BE2C (cell line): ENCODE measurements at regions not wholly inside any gene's neighbourhood (a gene's known extent, or its start where the extent isn't known, plus 50 kb on each side); places are given as distances from the start of the nearest gene placed in this dataset.
"Not testable (repeated sequence)": the region's sequence is repeated elsewhere in the genome, so short reads cannot be mapped to it uniquely, and the experiment has no call there.

Experiments
- DNase-seq: peaks from one replicate; pipeline ENCODE4 v3.0.0-alpha.2; 2020
- H3K27me3 ChIP-seq: fragments of 250-450 bp; sonication (Bioruptor Pico); 2 replicates; pipeline ENCODE4 v1.5.1; 2020; ENCODE audit warnings: mild to moderate bottlenecking
- H3K36me3 ChIP-seq: fragments of 250-450 bp; sonication (Bioruptor Pico); 2 replicates; pipeline ENCODE4 v1.5.1; 2020; ENCODE audit warnings: mild to moderate bottlenecking
- H3K4me1 ChIP-seq: fragments of 250-450 bp; sonication (Bioruptor Pico); 2 replicates; pipeline ENCODE4 v1.5.1; 2020
- H3K4me3 ChIP-seq: 2 replicates; pipeline ENCODE4 v1.5.1; 2011; ENCODE audit warnings: low read depth, low read length
- H3K9me3 ChIP-seq: fragments of 250-450 bp; sonication (Bioruptor Pico); 2 replicates; pipeline ENCODE4 v1.5.1; 2020
- CTCF ChIP-seq: IDR thresholded peaks from 2 replicates; pipeline ENCODE4 v1.5.1; 2012; ENCODE audit warnings: mild to moderate bottlenecking, low read depth, low read length

- no peak for TF ChIP-seq CTCF
- no peak for DNase-seq
- H3K4me3 ChIP-seq, result no peak overlapping the region
- no peaks in the 10 kb centered on the region for H3K9me3 ChIP-seq
- no peaks in the 10 kb centered on the region for H3K36me3 ChIP-seq
- H3K27me3 ChIP-seq, result no peaks in the 10 kb centered on the region
- H3K4me1 ChIP-seq, result no peaks in the 10 kb centered on the region
Measured at GRCh38 chr15:96869790-96870189, 539.3 kb downstream of the NR2F2 start.

- H3K4me1 ChIP-seq, result no peaks in the 10 kb centered on the region
- no peaks in the 10 kb centered on the region for H3K27me3 ChIP-seq
- H3K9me3 ChIP-seq, result no peaks in the 10 kb centered on the region
- no peak for TF ChIP-seq CTCF
- DNase-seq, result no peak
- no peaks in the 10 kb centered on the region for H3K36me3 ChIP-seq
- H3K4me3 ChIP-seq, result no peak overlapping the region
Measured at GRCh38 chr15:96870580-96870979, 540.1 kb downstream of the NR2F2 start.

GRCh38 chr15:96877442-96877841 is 546.9 kb downstream of the NR2F2 start:
- H3K4me3 ChIP-seq, DNase-seq: not testable (repeated sequence)

GRCh38 chr15:96878129-96878528 is 547.6 kb downstream of the NR2F2 start:
- H3K27me3 ChIP-seq, result no peaks in the 10 kb centered on the region
- no peak overlapping the region for H3K4me3 ChIP-seq
- DNase-seq, result no peak
- no peaks in the 10 kb centered on the region for H3K36me3 ChIP-seq
- H3K9me3 ChIP-seq, result no peaks in the 10 kb centered on the region
- TF ChIP-seq CTCF, result no peak
- H3K4me1 ChIP-seq, result no peaks in the 10 kb centered on the region

More at GRCh38 chr15:96877442-96877841, 546.9 kb downstream of the NR2F2 start:
- not testable (repeated sequence) for H3K4me1 ChIP-seq, H3K36me3 ChIP-seq, H3K9me3 ChIP-seq, H3K27me3 ChIP-seq

GRCh38 chr15:96882121-96882772 is 551.7 kb downstream of the NR2F2 start:
- Histone ChIP-seq H3K27me3 (no peaks in the 10 kb centered on the region), H3K4me1 (no peaks in the 10 kb centered on the region), H3K36me3 (no peaks in the 10 kb centered on the region), H3K4me3 (no peak overlapping the region), H3K9me3 (no peaks in the 10 kb centered on the region)
- TF ChIP-seq CTCF, result no peak
- DNase-seq, result no peak

GRCh38 chr15:96887730-96888129 is 557.2 kb downstream of the NR2F2 start:
- Histone ChIP-seq H3K36me3 (no peaks in the 10 kb centered on the region), H3K4me3 (no peak overlapping the region), H3K9me3 (no peaks in the 10 kb centered on the region), H3K27me3 (no peaks in the 10 kb centered on the region; the same call in 1 of the 2 replicates), H3K4me1 (no peaks in the 10 kb centered on the region)
- TF ChIP-seq CTCF, result no peak
- DNase-seq, result no peak

GRCh38 chr15:96888764-96889163 is 558.3 kb downstream of the NR2F2 start:
- TF ChIP-seq CTCF, result no peak
- no peak for DNase-seq
- H3K9me3 ChIP-seq, result no peaks in the 10 kb centered on the region
- no peak overlapping the region for H3K4me3 ChIP-seq
- H3K36me3 ChIP-seq, result no peaks in the 10 kb centered on the region
- H3K27me3 ChIP-seq, result no peaks in the 10 kb centered on the region; the same call in 1 of the 2 replicates
- H3K4me1 ChIP-seq, result no peaks in the 10 kb centered on the region
